Lung microvascular endothelial cell (primary cell): ENCODE measurements at regions not wholly inside any gene's neighbourhood (a gene's known extent, or its start where the extent isn't known, plus 50 kb on each side); places are given as distances from the start of the nearest gene placed in this dataset.

Source experiments
- DNase-seq, 2 donors: peaks; one replicate each; pipeline versions ENCODE4 v3.0.0 to v3.0.0-alpha.2; 2010; ENCODE audit warnings: low read depth in 2 of 2

- no peak for DNase-seq
Observed at GRCh38 chr7:22625251-22625650, 101.7 kb upstream of the IL6 start.

DNA sequence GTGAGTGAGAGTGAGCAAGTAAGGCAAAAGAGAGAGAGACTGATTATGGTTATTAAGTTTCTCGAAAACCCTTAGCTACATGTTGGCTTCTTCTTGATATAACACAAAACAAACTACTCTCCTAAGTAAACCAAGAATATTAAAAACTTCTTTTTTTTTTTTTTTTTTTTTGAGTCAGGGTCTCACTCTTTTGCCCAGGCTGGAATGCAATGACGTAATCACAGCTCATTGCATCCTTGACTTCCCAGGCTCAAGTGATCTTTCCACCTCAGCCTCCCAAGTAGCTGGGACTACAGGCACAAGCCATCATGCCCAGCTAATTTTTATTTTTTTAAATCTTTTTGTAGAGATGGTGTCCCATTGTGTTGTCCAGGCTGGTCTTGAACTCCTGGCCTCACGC, 102.2 kb upstream of the IL6 start:
- no peak for DNase-seq

GRCh38 chr7:22622116-22622785, 104.7 kb upstream of the IL6 start:
- no peak for DNase-seq

DNA sequence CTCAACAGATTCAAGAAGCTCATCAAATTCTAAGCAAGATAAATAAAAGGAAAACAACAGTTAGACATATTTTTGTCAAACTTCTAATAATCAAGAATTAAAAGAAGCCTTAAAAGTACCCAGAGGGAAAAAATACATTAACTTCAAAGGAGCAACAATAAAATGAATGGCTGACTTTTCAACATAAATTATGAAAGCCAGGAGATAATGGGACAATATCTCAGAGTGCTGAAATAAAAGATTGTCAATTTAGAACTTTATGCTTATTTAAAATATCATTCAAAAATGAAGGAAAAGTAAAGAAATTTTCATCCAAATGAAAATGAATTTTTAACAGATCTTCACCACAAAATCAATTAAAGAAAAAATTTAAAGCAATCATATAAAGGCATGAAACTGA, 108.5 kb upstream of the IL6 start:
- no peak for DNase-seq

DNA sequence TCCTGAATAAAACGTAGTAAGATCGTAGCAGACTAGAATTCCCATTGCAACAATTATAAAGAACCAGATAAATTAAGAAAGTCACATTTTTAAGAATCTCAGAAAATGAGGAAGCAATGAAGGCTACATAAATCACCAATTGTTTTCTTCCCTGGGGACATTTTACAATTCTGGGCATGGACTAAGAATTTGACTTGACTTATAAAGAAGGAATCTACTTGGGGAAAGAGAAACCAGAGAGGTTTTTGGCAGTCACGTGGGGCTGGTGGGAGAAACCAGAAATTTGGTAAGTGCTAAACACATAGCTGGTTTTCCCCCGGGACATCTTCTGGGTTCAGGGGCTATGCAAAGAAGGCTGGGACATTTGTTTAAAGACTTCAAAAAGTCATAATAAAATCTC, 109.8 kb upstream of the IL6 start:
- no peak for DNase-seq

DNA sequence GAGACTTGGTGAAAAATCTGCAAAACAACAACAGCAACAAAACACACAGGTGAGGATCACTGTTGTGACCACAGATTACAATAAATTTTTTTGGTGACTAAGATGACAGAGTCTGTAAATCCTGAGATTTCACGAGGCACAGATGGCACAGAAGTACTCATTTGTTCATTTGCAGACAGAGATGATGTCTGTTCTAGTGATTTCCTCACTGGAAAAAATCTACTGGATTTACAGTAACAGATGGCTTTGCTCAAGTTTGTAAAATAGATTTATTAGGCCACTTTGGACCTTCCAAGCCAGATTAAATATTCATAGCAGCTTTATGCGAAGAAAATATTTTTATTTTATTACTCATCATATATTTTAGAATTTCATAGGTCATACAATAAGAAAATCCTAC, 113.5 kb upstream of the IL6 start:
- no peak for DNase-seq

GRCh38 chr7:22612776-22613175, 112.8 kb upstream of the STEAP1B start:
- no peak for DNase-seq

DNA sequence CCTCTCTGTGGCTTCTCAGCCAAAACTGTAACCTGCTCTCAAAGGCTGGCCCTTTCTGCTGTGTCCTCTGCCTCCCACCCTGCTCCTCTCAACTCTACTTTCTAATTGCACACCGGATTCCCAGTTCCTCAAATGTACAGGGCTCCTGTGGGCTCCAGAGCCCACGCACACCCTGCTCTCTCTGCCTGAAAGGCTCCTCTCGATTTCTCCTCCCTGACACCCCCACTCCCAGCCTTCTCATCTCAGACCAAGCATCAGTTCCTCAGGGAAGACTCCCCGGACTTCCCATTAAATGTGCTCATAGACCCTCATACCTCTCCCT, 111.7 kb upstream of the STEAP1B start:
- DNase-seq = no peak

GRCh38 chr7:22610951-22611757, 111.2 kb upstream of the STEAP1B start:
- peak in 1 of 2 donors; percentile 23 for DNase-seq

DNA sequence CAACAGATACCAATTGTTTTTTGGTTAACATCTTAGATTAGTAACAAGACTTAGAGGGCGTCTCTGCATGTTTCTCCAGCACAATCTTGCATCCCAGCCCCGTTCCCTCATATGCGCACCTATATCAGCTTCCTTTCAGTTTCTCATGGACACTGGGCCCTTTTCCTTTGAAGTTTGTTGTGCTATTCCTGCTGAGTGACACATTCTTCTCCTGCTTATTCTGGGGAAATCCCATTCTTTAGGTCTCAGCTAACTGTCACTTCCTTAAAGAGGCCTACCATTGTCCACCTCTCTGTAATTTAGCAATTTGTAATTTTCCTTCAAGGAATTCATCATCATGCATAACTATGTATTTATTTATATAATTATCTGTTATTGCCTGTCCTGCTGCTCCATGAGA, 110.3 kb upstream of the STEAP1B start:
- peak in 1 of 2 donors; percentile 68 for DNase-seq

DNA sequence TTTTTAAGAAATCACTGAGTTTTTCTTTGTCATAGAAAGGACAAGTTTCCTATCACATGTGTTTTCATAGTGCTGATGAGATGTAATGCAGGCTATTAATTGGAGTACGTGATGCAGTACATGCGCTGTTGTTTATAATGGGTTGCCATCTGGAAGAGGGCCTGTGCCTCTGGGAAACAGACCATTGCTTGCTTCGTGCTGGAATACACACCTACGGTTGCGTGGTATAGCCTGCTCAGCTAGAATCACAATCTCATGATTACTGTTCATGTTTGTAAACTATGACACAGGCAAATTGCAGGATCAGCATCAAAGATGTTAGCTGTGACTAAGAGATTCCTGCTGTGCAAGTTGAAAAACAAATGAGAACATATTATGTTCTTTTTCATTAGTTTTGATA, 107.2 kb upstream of the STEAP1B start:
- DNase-seq = no peak

- DNase-seq = no peak
Observed at GRCh38 chr7:22604246-22604645, 104.3 kb upstream of the STEAP1B start.

GRCh38 chr7:22601812-22602565, 102.0 kb upstream of the STEAP1B start:
- peak; percentile 53 to 72 for DNase-seq

DNA sequence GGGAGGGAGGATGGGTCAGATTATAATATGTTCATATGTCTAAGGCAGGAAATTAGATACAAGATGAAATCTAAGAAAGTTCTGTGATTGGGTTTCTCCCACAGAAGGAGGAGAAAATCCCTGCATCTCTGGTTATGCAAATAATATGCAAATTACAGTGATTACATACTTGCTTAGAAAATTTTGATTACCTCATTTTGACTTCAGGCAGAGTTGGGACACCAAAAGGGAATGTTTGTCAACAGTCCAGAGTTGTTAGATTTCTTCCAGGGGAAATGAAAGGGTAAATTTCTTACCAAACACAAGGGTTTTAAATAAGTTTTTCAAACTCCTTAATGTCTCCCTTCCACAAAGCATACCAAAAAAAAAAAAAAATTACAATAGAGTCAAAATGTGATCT, 101.4 kb upstream of the STEAP1B start:
- DNase-seq = no peak

DNA sequence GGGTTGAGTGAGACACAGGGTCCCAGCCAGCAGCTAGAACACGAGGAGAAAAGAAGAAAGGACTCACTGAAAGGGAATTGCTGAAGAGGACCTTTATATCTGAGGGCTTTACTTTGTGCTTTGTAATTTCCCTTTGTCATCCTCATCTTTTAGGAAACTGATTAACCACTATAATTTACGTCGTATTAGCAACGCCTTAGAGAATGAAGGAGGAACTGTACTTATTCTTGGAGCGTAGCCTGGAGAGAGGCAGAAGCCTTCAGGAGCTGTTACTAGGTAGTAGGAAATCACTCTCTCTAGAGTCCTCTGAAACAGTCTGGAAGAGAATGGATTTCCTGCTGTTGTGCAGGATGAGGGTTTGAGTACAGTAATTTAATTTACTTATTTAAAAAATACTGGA, 101.0 kb upstream of the STEAP1B start:
- DNase-seq = peak in 1 of 2 donors; percentile 54

- no peak for DNase-seq
Observed at GRCh38 chr7:22598318-22598920, 98.4 kb upstream of the STEAP1B start.

DNA sequence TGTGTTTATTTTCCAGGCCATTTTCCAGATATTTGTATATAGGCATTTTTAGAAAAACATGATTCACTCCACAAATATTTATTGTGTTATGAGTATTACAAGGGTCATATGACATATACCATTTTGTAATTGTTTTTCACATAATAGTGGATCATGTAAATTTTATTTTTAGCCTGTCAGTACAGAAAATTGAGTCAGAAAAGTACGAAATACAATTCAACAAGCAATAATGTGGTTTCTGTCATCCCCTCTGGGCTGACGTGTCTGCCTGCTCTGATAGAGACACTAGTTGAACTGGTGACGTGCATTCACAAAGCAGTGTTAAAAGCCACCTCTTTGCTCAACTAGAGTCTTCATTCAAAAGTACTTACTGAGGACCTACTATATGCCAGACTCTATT, 97.9 kb upstream of the STEAP1B start:
- peak; percentile 34 to 78 for DNase-seq

DNA sequence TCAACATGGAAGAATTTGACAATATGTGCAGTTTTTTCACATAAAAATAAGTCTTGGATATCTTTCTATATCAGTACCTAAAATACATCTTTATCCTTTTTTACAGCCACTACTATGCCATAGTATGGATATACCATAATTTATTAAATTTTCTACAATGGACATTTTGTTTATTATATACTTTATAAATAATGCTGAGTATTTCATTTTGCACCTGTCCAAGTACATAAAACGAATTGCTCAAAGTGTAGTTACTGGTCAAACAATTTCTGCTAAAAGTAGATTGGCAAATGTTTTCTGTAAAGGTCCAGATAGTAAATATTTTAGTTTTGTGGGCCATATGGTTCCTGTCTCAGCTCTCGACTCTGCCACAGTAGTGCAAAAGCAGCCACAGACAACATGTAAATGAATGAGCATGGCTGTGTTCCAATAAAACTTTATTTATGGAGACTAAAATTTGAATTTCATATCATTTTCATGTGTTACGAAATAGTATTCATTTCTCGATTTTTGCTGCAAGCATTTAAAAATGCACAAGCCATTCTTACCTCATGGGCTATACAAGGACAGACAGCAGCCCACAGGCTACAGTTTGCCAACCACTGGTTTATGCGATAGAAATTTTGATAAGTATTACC, 96.9 kb upstream of the STEAP1B start:
- DNase-seq = no peak

- DNase-seq = no peak
Observed at GRCh38 chr7:22594020-22594419, 94.0 kb upstream of the STEAP1B start.

GRCh38 chr7:22591271-22591670, 91.3 kb upstream of the STEAP1B start:
- DNase-seq = no peak

DNA sequence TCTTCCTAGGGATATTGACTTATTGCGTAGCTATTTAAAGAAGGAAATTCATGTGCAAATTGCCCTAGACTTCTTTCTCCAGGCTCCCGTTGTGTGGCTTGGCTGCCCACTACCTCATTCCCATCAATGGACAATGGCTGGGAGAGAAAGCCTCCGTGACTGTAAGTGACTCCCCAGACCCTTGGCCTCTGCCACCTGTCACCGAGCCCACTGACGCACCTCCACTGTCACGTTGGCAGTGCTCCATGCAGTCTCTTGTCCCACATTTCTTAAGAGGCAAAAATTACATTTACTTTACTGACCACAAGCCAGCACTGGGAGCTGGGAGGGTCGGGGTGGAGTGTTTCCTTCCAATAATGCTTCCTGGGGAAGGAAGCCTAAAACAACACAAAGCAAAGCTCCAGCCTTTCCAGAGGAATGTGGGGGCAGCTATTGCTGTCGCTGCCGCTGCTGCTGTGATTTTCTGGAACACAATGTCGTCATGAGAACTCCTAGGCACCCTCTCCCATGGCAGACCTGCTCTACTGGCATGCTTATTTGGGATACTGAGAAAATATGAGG, 89.7 kb upstream of the STEAP1B start:
- peak; percentile 68 to 85 for DNase-seq
